ENCODE measurements at regions not wholly inside any gene's neighbourhood (a gene's known extent, or its start where the extent isn't known, plus 50 kb on each side); places are given as distances from the start of the nearest gene placed in this dataset.

GRCh38 chr11:115561116-115561515, 56.9 kb upstream of the CADM1 start (continued):
- TF ChIP-seq FUBP1 (CRISPR knock-in tag; IDR thresholded peaks at IDR 0.05; ENCODE audit: borderline replicate concordance) (no peak), ZNF10 (CRISPR knock-in tag; IDR thresholded peaks at IDR 0.05; ENCODE audit: borderline replicate concordance, low read depth) (no peak), TCF7 (IDR thresholded peaks at IDR 0.05; ENCODE audit: low read depth) (no peak), ATF7 (IDR thresholded peaks at IDR 0.05) (no peak), ATF7 (CRISPR knock-in tag; IDR thresholded peaks at IDR 0.05) (no peak), ZNF652 (CRISPR knock-in tag; IDR thresholded peaks at IDR 0.05; ENCODE audit: borderline replicate concordance, low read depth) (no peak)

GRCh38 chr11:115558635-115559034, 54.4 kb upstream of the CADM1 start:
- H3K36me3 ChIP-seq (replicated peaks in 1 of 2; ENCODE audit: control insufficient read depth in 1 of 2, insufficient read depth in 2 of 2, low read length in 2 of 2), result no peaks in the 10 kb centered on the region
- no peak for FAIRE-seq
- H3K4me3 ChIP-seq (replicated peaks in 1 of 3; ENCODE audit: insufficient read depth in 1 of 3, low read depth in 2 of 3, low read length in 3 of 3), result no peak overlapping the region
- no peak overlapping the region for H3K4me2 ChIP-seq (ENCODE audit: low read depth, low read length)
- H3K9me3 ChIP-seq (ENCODE audit: low read length), result no peaks in the 10 kb centered on the region
- no peaks in the 10 kb centered on the region for H3K27me3 ChIP-seq (ENCODE audit: control insufficient read depth in 1 of 2, insufficient read depth in 2 of 2, low read length in 2 of 2)
- no peaks in the 10 kb centered on the region for H4K20me1 ChIP-seq (ENCODE audit: insufficient read depth, low read length)
- WGBS (ENCODE audit: low lambda C conversion rate), result no CpG with 5 or more reads among the region's 1 CpG
- H3K9ac ChIP-seq (ENCODE audit: insufficient read depth, low read depth, low read length), result no peak overlapping the region
- BruUV-seq (replicated peaks), result no TSS peak
- H2AFZ ChIP-seq (ENCODE audit: low read length), result no peak overlapping the region
- intact Hi-C loops (cut with micrococcal nuclease; ENCODE audit: unreplicated experiment) (no loop called here), in situ Hi-C loops (cut with HindIII; ENCODE audit: extremely low pct_ligation_motif_present, low pct_unique_long_range_greater_than_20kb) (no loop called here)
- peaks cover 9% of the 10 kb centered on the region for H3K4me1 ChIP-seq (ENCODE audit: insufficient read depth, low read length)
- CTCF ChIA-PET (ENCODE audit: low intra/inter-chr PET ratio, low total read pairs), result no interaction called here
- no peaks in the 10 kb centered on the region for H3K79me2 ChIP-seq (ENCODE audit: insufficient read depth, low read length)
- DNase-seq (ENCODE audit: low spot score), result no peak
- ATAC-seq, result no peak
- H3K27ac ChIP-seq (ENCODE audit: extremely low read length, insufficient read depth, low read length), result no peak overlapping the region
- POLR2A ChIA-PET, result no interaction called here
- TF ChIP-seq NFE2 (CRISPR knock-in tag; IDR thresholded peaks at IDR 0.05) (no peak), ZMAT3 (CRISPR knock-in tag; conservative IDR thresholded peaks at IDR 0.05) (no peak), POLR2AphosphoS2 (IDR thresholded peaks at IDR 0.05; ENCODE audit: low read depth, low read length) (no peak), PAF1 (CRISPR knock-in tag; IDR thresholded peaks at IDR 0.05) (no peak), NAIF1 (CRISPR knock-in tag; IDR thresholded peaks at IDR 0.05; ENCODE audit: borderline replicate concordance) (no peak), PHF5A (CRISPR knock-in tag; IDR thresholded peaks at IDR 0.05; ENCODE audit: low read depth, unreplicated experiment) (no peak), ZFP37 (CRISPR knock-in tag; IDR thresholded peaks at IDR 0.05; ENCODE audit: borderline replicate concordance) (no peak), U2AF2 (IDR thresholded peaks at IDR 0.05; ENCODE audit: low read depth, low read length) (no peak), ATF1 (CRISPR knock-in tag; IDR thresholded peaks at IDR 0.05) (no peak), MAX (IDR thresholded peaks at IDR 0.05) (no peak), ZNF441 (CRISPR knock-in tag; IDR thresholded peaks at IDR 0.05; ENCODE audit: borderline replicate concordance) (no peak), KDM3A (CRISPR knock-in tag; IDR thresholded peaks at IDR 0.05; ENCODE audit: low read depth) (no peak), MBD4 (IDR thresholded peaks at IDR 0.05; ENCODE audit: borderline replicate concordance, low read length) (no peak), TFAP4 (IDR thresholded peaks at IDR 0.05; ENCODE audit: borderline replicate concordance, low read depth) (no peak), ZSCAN5A (CRISPR knock-in tag; IDR thresholded peaks at IDR 0.05; ENCODE audit: borderline replicate concordance) (no peak), ZNF773 (CRISPR knock-in tag; IDR thresholded peaks at IDR 0.05; ENCODE audit: borderline replicate concordance) (no peak), NFKBIZ (CRISPR knock-in tag; IDR thresholded peaks at IDR 0.05) (no peak)

Measured in HepG2 (cell line).